Ovary (tissue), 3 donors: ENCODE measurements at regions not wholly inside any gene's neighbourhood (a gene's known extent, or its start where the extent isn't known, plus 50 kb on each side); places are given as distances from the start of the nearest gene placed in this dataset.

ENCODE experiments used
- CTCF ChIP-seq, 3 donors: fragments of 450-650 bp in 2 of 3; fragments of 200-600 bp in 1 of 3; IDR thresholded peaks; one replicate each; pipeline versions ENCODE4 v1.5.1 to v1.8.0; 2016 to 2022; ENCODE audit warnings: antibody characterized with exemption in 3 of 3, mild to moderate bottlenecking in 1 of 3
- EP300 ChIP-seq: sonication (generic); formaldehyde crosslinking; IDR thresholded peaks from one replicate; pipeline ENCODE4 v1.6.1; 2017; ENCODE audit warnings: antibody characterized with exemption
- POLR2A ChIP-seq: fragments of 450-650 bp; IDR thresholded peaks from one replicate; pipeline ENCODE4 v1.6.1; 2017; ENCODE audit warnings: antibody characterized with exemption, mild to moderate bottlenecking, moderate library complexity
- donor health status: DM: no; HTN: no; CAD: no.

- TF ChIP-seq CTCF (IDR thresholded peaks at IDR 0.05), result no peak
- no peak for TF ChIP-seq EP300
- no peak for TF ChIP-seq POLR2A
These were observed 1265.4 kb upstream of the MAP3K7 start for GRCh38 chr6:91852252-91852651.
